ENCODE measurements at regions not wholly inside any gene's neighbourhood (a gene's known extent, or its start where the extent isn't known, plus 50 kb on each side); places are given as distances from the start of the nearest gene placed in this dataset.

- no TSS peak for BruUV-seq (replicated peaks)
- ATAC-seq, result no peak
These were observed 431.5 kb downstream of the DCDC2C start for GRCh38 chr2:4134551-4135550.

GRCh38 chr2:4135765-4136164, 432.4 kb downstream of the DCDC2C start:
- RAD21 ChIA-PET (ENCODE audit: low non-redundant PET in 1 of 2, low total read pairs in 2 of 2, uncharacterized antibody in 2 of 2, unreplicated experiment in 2 of 2), result no interaction called here
- Histone ChIP-seq H3K9me3 (ENCODE audit: control insufficient read depth in 1 of 2, insufficient read depth in 1 of 2, low read depth in 1 of 2, low read length in 2 of 2) (peaks cover 10 to 26% of the 10 kb centered on the region in 2 experiments; a peak in 2 of 4 replicates), H4K20me1 (ENCODE audit: insufficient read depth) (no peaks in the 10 kb centered on the region), H3K27me3 (ENCODE audit: insufficient read depth, low read length) (no peaks in the 10 kb centered on the region), H3K4me2 (ENCODE audit: low read length) (no peak overlapping the region), H3K9ac (ENCODE audit: low read length) (no peak overlapping the region), H3K36me3 (ENCODE audit: control insufficient read depth in 1 of 2, insufficient read depth in 2 of 2, low read length in 2 of 2) (no peaks in the 10 kb centered on the region), H3K27ac (ENCODE audit: low read depth, low read length) (no peak overlapping the region), H3K4me3 (replicated peaks in 1 of 2; ENCODE audit: low read depth in 1 of 2, low read length in 2 of 2) (no peak overlapping the region), H2AFZ (ENCODE audit: low read depth, low read length, poor library complexity, severe bottlenecking) (no peak overlapping the region), H3K9me2 (ENCODE audit: insufficient read depth) (no peaks in the 10 kb centered on the region), H3K79me2 (ENCODE audit: insufficient read depth, low read length) (no peaks in the 10 kb centered on the region), H3K4me1 (ENCODE audit: control insufficient read depth in 1 of 2, insufficient read depth in 2 of 2, low read length in 2 of 2) (no peaks in the 10 kb centered on the region)
- TF ChIP-seq ELF1 (IDR thresholded peaks at IDR 0.05; ENCODE audit: borderline replicate concordance, low read depth) (no peak), ZFX (IDR thresholded peaks at IDR 0.05) (no peak), EGR1 (IDR thresholded peaks at IDR 0.05; ENCODE audit: low read depth) (no peak), RAD21 (IDR thresholded peaks at IDR 0.05; ENCODE audit: low read depth) (no peak), REST (IDR thresholded peaks at IDR 0.05; ENCODE audit: low read depth) (no peak), YY1 (IDR thresholded peaks at IDR 0.05; ENCODE audit: extremely low read depth, insufficient replicate concordance, low read depth, low read length) (no peak), JUND (IDR thresholded peaks at IDR 0.05) (no peak)
- ATAC-seq (no peak), DNase-seq (ENCODE audit: low read depth, low spot score) (no peak)
- CTCF ChIA-PET, result no interaction called here
- no TSS peak for BruUV-seq (replicated peaks)
- intact Hi-C loops (cut with micrococcal nuclease), result no loop called here
- POLR2A ChIA-PET, result no interaction called here

More at GRCh38 chr2:4134551-4135550, 431.5 kb downstream of the DCDC2C start:
- no peaks in the 10 kb centered on the region for H3K79me2 ChIP-seq (ENCODE audit: insufficient read depth, low read length)
- peaks cover 17 to 31% of the 10 kb centered on the region in 2 experiments; a peak in 2 of 4 replicates for H3K9me3 ChIP-seq (ENCODE audit: control insufficient read depth in 1 of 2, insufficient read depth in 1 of 2, low read depth in 1 of 2, low read length in 2 of 2)
- no peaks in the 10 kb centered on the region for H3K9me2 ChIP-seq (ENCODE audit: insufficient read depth)
- no peak overlapping the region for H3K9ac ChIP-seq (ENCODE audit: low read length)
- H3K36me3 ChIP-seq (ENCODE audit: control insufficient read depth in 1 of 2, insufficient read depth in 2 of 2, low read length in 2 of 2), result no peaks in the 10 kb centered on the region
- ChIA-PET POLR2A (no interaction called here), CTCF (no interaction called here), RAD21 (ENCODE audit: low non-redundant PET in 1 of 2, low total read pairs in 2 of 2, uncharacterized antibody in 2 of 2, unreplicated experiment in 2 of 2) (no interaction called here)
- H3K4me1 ChIP-seq (ENCODE audit: control insufficient read depth in 1 of 2, insufficient read depth in 2 of 2, low read length in 2 of 2), result no peaks in the 10 kb centered on the region
- no peak overlapping the region for H2AFZ ChIP-seq (ENCODE audit: low read depth, low read length, poor library complexity, severe bottlenecking)
- no peaks in the 10 kb centered on the region for H4K20me1 ChIP-seq (ENCODE audit: insufficient read depth)
- no peak for TF ChIP-seq POLR2AphosphoS5 (IDR thresholded peaks at IDR 0.05; ENCODE audit: low read depth, low read length)
- no peak for TF ChIP-seq YY1 (IDR thresholded peaks at IDR 0.05; ENCODE audit: extremely low read depth, insufficient replicate concordance, low read depth, low read length)
- TF ChIP-seq RAD21 (IDR thresholded peaks at IDR 0.05; ENCODE audit: low read depth), result no peak
- no peak for TF ChIP-seq EZH2phosphoT487 (IDR thresholded peaks at IDR 0.05; ENCODE audit: borderline replicate concordance)
- H3K4me3 ChIP-seq (replicated peaks in 1 of 2; ENCODE audit: low read depth in 1 of 2, low read length in 2 of 2), result no peak overlapping the region
- no peak for DNase-seq (ENCODE audit: low read depth, low spot score)
- no peaks in the 10 kb centered on the region for H3K27me3 ChIP-seq (ENCODE audit: insufficient read depth, low read length)
- no peak overlapping the region for H3K4me2 ChIP-seq (ENCODE audit: low read length)
- no peak overlapping the region for H3K27ac ChIP-seq (ENCODE audit: low read depth, low read length)
- intact Hi-C loops (cut with micrococcal nuclease), result no loop called here
